Heart left ventricle (tissue), 13 donors: ENCODE measurements at regions not wholly inside any gene's neighbourhood (a gene's known extent, or its start where the extent isn't known, plus 50 kb on each side); places are given as distances from the start of the nearest gene placed in this dataset.

ENCODE experiments used
- CTCF ChIP-seq, 12 donors: fragments of 200-600 bp; sonication (generic) in 4 of 12; IDR thresholded peaks; one replicate each; pipeline versions ENCODE4 v1.5.0 to v1.8.0; 2018 to 2022; ENCODE audit warnings: antibody characterized with exemption in 12 of 12, mild to moderate bottlenecking in 5 of 12
- POLR2A ChIP-seq, 2 donors: fragments of 450-650 bp; IDR thresholded peaks; one replicate each; pipeline ENCODE4 v1.6.1; 2017; ENCODE audit warnings: antibody characterized with exemption in 2 of 2, mild to moderate bottlenecking in 2 of 2, moderate library complexity in 2 of 2
- donor health status: ischemic (EF 13 %, LVEDD 7.1; RV severe dilation, severe dysfunction).
- donor health status: DM: no; HTN: yes; CAD: no.
- donor health status: DM: no; HTN: no; CAD: no.
- donor health status: ischemic (EF 25% LVEDD 6.9; RV normal size, moderate dysfunction).
- donor health status: ischemic (EF 25% LVEDD 5.7; RV mildly dilated, moderate dysfunction).
- donor health status: ischemic (EF 35%, LVEDD 5.7; RV mildly dilated, moderate dysfunction).
- donor health status: nonischemic (EF 11% LVEDD 7.7; RV severe dilation, severe dysfunction).
- donor health status: DM: yes; HTN: yes; CAD: no.
- donor health status: PGD.
- donor health status: ischemic (EF 29% LVEDD 5.4; RV normal size, mild dysfunction).
- donor health status: nonischemic (EF 23%, LVEDD 6.1; RV moderate dilation, normal function).

- TF ChIP-seq CTCF (IDR thresholded peaks at IDR 0.05), result no peak
- no peak for TF ChIP-seq POLR2A (IDR thresholded peaks at IDR 0.05)
These were observed 96.7 kb upstream of the S1PR1 start for GRCh38 chr1:101139821-101140718.
